Central memory CD8-positive, alpha-beta T cell (primary cell): ENCODE measurements at regions not wholly inside any gene's neighbourhood (a gene's known extent, or its start where the extent isn't known, plus 50 kb on each side); places are given as distances from the start of the nearest gene placed in this dataset.

ENCODE experiments used
- ATAC-seq: fragments of 150-1000 bp; cut with Tn5 transposase; replicated peaks from 2 replicates; pipeline ENCODE4 v1.10.0; 2022; ENCODE audit warnings: mild to moderate bottlenecking, moderate FRiP score, moderate number of reproducible peaks; ENCODE audit not compliant: poor library complexity, severe bottlenecking; ENCODE audit errors: extremely low read depth
- DNase-seq, 2 donors: peaks; one replicate each; pipeline ENCODE4 v3.0.0; 2021; ENCODE audit warnings: low spot score in 2 of 2
- H3K27ac Mint-ChIP-seq: one replicate; pipeline ENCODE4 v1.8.0; 2022; ENCODE audit warnings: low read depth, mild to moderate bottlenecking, moderate library complexity, mixed read lengths
- H3K27me3 Mint-ChIP-seq: one replicate; pipeline ENCODE4 v1.8.0; 2022; ENCODE audit warnings: mixed read lengths
- H3K36me3 Mint-ChIP-seq: one replicate; pipeline ENCODE4 v1.8.0; 2022; ENCODE audit warnings: mild to moderate bottlenecking, moderate library complexity, mixed read lengths; ENCODE audit not compliant: insufficient read depth
- H3K4me1 Mint-ChIP-seq: one replicate; pipeline ENCODE4 v1.8.0; 2022; ENCODE audit warnings: mixed read lengths
- H3K4me3 Mint-ChIP-seq: one replicate; pipeline ENCODE4 v1.8.0; 2022; ENCODE audit warnings: mild to moderate bottlenecking, moderate library complexity, mixed read lengths
- H3K9me3 Mint-ChIP-seq: one replicate; pipeline ENCODE4 v1.8.0; 2022; ENCODE audit warnings: mixed read lengths

DNA sequence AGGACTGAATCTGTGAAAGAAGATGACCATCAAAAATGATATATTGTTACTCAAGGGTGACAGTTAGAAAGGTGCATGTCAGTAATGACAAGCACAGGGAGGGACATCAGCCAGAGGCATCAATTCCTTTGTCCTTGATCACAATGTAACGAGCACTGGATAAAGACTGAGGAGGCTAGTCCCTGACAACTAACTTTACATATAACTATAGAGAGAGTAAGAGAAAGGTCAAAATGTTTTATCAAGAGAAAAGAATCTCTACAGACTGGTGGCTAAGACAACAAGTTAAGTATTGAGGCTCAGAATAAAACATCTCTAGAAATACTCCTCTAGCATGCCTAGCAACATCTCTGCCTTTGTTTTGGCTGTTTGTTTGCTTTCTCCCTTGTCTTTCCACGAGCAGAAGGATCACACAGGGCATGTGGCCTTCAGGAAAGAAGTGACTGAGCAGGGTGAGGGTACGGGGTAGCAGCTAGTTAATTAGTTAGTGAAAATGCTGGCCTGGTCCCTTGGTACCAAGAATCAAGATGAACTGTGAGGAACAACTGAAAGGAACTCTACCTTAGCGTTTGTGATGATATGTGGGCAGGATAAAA is 724.1 kb upstream of the MEF2C start:
- no peak for ATAC-seq
- H3K4me1 Mint-ChIP-seq: no peaks in the 10 kb centered on the region
- peaks cover 11% of the 10 kb centered on the region for H3K9me3 Mint-ChIP-seq
- H3K36me3 Mint-ChIP-seq: no peaks in the 10 kb centered on the region
- H3K4me3 Mint-ChIP-seq: no peak overlapping the region
- no peak for DNase-seq
- H3K27me3 Mint-ChIP-seq: no peaks in the 10 kb centered on the region
- no peak overlapping the region for H3K27ac Mint-ChIP-seq

DNA sequence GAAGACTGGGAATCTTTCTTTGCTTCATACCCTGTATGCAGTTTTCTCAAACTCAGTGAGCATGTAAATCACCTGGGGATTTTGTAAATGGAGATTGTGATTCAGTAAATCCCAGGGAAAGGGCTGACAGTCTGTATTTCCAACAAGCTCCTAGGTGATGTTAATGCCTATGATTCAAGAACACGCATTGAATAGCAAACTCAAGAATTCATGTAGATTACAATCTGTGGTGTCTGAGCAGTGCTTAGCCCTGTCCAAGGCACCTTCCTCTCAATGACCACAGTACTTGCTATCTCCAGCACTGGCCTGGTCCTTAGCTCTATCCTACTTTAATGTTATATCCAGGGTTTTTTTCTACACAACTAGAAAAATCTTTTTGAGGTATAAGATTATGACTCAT is 721.4 kb upstream of the MEF2C start:
- no peak for DNase-seq
- H3K4me3 Mint-ChIP-seq: no peak overlapping the region
- H3K27me3 Mint-ChIP-seq: no peaks in the 10 kb centered on the region
- no peak for ATAC-seq
- no peaks in the 10 kb centered on the region for H3K36me3 Mint-ChIP-seq
- H3K4me1 Mint-ChIP-seq: no peaks in the 10 kb centered on the region
- H3K9me3 Mint-ChIP-seq: peaks cover 11% of the 10 kb centered on the region
- H3K27ac Mint-ChIP-seq: no peak overlapping the region

DNA sequence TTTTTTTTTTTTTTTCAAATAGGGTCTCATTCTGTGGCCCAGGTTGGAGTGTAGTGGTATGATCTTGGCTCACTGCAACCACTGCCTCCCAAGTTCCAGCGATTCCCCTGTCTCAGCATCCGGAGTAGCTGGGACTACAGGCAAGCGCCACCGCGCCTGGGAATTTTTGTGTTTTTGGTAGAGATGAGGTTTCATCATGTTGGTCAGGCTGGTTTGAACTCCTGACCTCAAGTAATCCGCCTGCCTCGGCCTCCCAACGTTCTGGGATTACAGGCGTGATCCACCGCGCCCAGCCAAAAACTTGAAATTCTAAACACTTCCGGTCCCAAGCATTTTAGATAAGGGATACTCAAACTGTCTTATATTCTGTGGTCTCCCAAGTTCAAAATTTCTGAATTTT is 718.9 kb upstream of the MEF2C start:
- Mint-ChIP-seq H3K9me3 (peaks cover 11% of the 10 kb centered on the region), H3K4me1 (no peaks in the 10 kb centered on the region), H3K4me3 (no peak overlapping the region), H3K36me3 (no peaks in the 10 kb centered on the region), H3K27me3 (no peaks in the 10 kb centered on the region), H3K27ac (no peak overlapping the region)
- no peak for ATAC-seq
- DNase-seq: no peak

DNA sequence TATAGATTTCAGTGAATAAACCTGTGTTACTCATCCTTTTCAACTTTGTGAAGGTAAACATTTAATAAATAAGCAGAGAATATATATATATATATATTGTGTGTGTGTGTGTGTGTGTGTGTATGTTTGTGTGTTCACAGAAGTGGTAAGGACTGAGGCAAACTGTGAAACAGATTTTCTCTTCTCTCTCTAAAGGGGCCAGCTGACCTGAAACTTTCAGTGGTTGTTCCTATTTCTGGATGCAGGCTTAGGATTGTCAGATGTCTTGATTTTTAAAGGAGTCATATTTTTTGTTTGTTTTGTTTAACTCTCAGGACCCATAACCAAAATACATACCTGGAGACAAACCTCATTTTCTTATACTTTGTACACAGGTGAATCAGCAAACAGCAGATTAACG is 714.9 kb upstream of the MEF2C start:
- H3K27ac Mint-ChIP-seq: no peak overlapping the region
- H3K36me3 Mint-ChIP-seq: no peaks in the 10 kb centered on the region
- ATAC-seq: no peak
- H3K27me3 Mint-ChIP-seq: no peaks in the 10 kb centered on the region
- DNase-seq: no peak
- peaks cover 15% of the 10 kb centered on the region for H3K9me3 Mint-ChIP-seq
- H3K4me1 Mint-ChIP-seq: no peaks in the 10 kb centered on the region
- no peak overlapping the region for H3K4me3 Mint-ChIP-seq

DNA sequence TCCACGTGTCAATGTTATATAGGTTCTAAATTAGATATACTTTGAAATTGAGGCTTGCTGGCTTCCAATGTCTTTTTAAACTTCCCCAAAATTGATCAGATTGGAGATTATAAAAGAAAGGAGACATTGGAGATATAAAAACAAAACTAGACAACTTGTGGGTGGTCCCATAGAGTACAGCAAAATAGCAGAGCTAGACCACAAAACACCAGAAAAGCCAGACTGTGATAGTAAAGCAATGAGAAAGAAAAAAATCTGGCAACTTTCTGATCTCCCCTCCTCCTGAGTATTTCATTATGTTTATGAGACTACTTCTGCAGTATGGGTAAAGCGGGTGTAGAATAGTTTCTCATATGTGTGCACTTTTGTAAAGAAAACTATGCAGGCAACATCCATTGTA is 713.8 kb upstream of the MEF2C start:
- H3K36me3 Mint-ChIP-seq: no peaks in the 10 kb centered on the region
- ATAC-seq: no peak
- no peak for DNase-seq
- no peak overlapping the region for H3K4me3 Mint-ChIP-seq
- H3K4me1 Mint-ChIP-seq: no peaks in the 10 kb centered on the region
- no peaks in the 10 kb centered on the region for H3K27me3 Mint-ChIP-seq
- H3K9me3 Mint-ChIP-seq: peaks cover 16% of the 10 kb centered on the region
- no peak overlapping the region for H3K27ac Mint-ChIP-seq

DNA sequence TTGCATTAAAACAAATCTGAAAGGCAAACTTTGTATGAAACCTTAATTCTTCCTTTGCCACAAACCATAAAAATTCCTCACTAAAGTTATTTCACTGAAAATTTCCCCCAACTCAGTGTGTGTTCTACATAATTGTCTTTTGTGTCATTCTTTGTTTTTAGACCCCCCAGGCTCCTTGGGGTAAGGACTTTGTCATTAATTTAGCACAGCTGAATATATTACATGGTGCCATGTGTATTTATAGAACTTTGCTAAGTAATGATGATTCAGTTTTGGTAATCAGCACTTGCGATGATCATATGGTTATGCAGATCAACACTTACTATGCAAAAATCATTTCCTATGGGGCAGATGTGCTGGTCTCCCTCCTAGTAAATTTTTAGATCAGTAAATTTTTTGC is 712.1 kb upstream of the MEF2C start:
- no peak for ATAC-seq
- Mint-ChIP-seq H3K4me1 (no peaks in the 10 kb centered on the region), H3K36me3 (no peaks in the 10 kb centered on the region), H3K9me3 (peaks cover 16% of the 10 kb centered on the region), H3K4me3 (no peak overlapping the region), H3K27ac (no peak overlapping the region), H3K27me3 (no peaks in the 10 kb centered on the region)
- no peak for DNase-seq

DNA sequence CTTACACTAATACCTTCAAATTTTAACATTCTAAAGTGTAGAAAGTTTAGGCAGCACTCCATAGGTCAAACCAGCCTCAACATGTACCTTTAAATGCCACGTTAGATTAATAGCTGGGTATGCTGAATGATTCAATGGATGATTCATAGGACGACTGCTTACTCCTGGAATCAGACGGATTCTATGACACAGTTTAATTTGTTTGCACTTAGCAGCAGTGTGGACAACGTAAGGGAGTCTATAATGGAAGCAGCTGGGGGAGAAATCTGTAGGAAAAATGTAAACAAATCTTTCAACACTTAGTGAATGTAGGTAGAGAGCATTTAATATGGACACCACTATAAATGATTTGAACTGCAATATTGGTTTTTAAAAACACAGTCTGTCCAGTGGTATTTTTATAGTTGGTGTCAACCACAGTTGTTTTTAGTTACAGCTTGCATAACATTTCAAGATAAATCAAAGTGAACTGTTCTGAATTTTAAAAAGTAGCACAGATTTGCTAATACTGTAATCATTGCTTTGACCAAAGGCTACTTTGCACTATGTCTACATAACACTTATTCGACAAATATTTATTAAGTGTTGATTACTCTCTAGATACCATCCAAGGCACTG is 701.5 kb upstream of the MEF2C start:
- Mint-ChIP-seq H3K36me3 (no peaks in the 10 kb centered on the region), H3K27ac (no peak overlapping the region), H3K27me3 (no peaks in the 10 kb centered on the region), H3K4me3 (no peak overlapping the region), H3K4me1 (no peaks in the 10 kb centered on the region), H3K9me3 (peaks cover 26% of the 10 kb centered on the region)
- no peak for DNase-seq
- ATAC-seq: no peak

DNA sequence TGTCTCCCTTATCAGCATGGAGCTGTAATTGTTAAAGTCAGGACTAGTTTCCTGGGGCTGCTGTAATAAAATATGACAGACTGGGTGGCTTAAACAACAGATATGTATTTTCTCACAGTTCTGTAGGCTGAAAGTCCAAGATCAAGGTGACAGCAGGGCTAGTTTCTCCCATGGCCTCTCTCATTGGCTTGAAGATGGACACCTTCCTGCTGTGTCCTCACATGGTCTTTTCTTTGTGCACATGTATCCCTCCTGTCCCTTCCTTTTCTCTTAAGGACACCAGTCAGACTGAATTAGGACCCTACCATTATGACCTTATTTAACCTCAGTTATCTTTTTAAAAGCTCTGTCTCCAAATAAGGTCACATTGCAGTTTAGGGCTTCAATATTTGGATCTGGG is 700.5 kb upstream of the MEF2C start:
- Mint-ChIP-seq H3K4me1 (no peaks in the 10 kb centered on the region), H3K9me3 (peaks cover 26% of the 10 kb centered on the region), H3K36me3 (no peaks in the 10 kb centered on the region), H3K27me3 (no peaks in the 10 kb centered on the region), H3K4me3 (no peak overlapping the region), H3K27ac (no peak overlapping the region)
- ATAC-seq (no peak), DNase-seq (no peak)

DNA sequence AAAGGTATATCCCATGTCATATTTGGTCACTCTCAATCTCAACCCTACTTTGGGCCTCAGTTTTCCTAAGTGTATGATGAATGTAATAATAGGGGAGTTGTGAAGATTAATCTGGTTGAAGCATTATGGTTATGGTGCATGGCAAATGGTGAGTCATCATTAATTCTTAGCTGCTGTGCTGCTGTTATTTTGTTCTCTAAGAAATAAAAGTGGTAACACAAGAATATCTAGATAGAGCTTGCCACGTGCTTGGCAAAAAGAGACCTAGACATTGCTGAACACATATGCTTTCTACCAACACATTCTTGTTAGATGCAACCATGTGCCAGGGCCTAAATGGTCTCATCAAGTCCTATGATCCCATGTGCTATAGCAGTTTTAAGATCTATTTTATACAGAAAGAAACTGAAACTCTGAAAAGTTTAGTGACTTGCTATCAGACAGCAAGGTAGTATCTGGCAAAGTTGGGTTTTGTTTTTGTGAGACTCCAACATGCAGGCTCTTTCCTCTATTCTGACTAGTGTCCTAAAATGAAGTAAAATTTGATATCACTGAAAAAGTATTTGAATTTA is 699.9 kb upstream of the MEF2C start:
- Mint-ChIP-seq H3K4me3 (no peak overlapping the region), H3K4me1 (no peaks in the 10 kb centered on the region), H3K9me3 (peaks cover 23% of the 10 kb centered on the region), H3K27me3 (no peaks in the 10 kb centered on the region), H3K36me3 (no peaks in the 10 kb centered on the region), H3K27ac (no peak overlapping the region)
- ATAC-seq (no peak), DNase-seq (no peak)

DNA sequence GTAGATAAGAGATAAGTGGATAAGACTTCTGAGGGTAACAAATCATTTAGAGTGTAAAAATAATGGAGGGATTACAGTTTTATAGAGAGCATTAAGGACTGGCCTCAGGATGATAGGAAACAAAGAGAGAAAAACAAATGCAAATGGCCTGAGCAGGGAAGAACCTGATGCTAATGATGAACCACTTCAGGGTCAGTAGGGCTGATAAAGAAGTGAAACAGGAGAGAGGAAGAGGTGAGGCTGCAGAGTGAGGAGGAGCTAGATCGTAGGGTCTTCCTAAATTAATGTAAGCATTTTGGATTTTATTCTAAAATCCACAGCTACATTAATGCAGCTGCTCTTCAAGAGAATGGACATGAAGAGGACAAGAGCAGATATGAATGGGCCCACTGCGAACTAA is 698.0 kb upstream of the MEF2C start:
- Mint-ChIP-seq H3K27me3 (no peaks in the 10 kb centered on the region), H3K36me3 (no peaks in the 10 kb centered on the region), H3K9me3 (peaks cover 17% of the 10 kb centered on the region), H3K27ac (no peak overlapping the region), H3K4me3 (no peak overlapping the region), H3K4me1 (no peaks in the 10 kb centered on the region)
- no peak for ATAC-seq
- no peak for DNase-seq

DNA sequence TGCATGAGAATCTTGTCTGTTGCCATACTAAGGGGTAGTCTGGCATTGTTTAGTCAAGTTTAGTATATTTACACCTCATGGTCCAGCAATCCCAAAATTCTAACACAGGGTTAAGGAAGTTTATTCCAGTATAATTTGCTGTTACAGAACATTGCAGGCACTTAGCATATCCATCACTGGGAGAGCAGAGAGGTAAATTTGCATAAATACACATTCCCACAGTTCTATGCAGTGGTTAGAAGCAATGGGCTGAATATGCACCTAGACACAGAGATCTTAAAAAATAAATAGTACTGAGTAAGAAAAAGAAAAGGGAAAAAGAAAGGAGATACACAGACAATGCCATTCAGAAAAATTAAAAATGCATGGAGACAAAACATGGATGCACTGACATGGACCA is 692.3 kb upstream of the MEF2C start:
- ATAC-seq (no peak), DNase-seq (no peak)
- no peaks in the 10 kb centered on the region for H3K4me1 Mint-ChIP-seq
- H3K4me3 Mint-ChIP-seq: no peak overlapping the region
- peaks cover 11% of the 10 kb centered on the region for H3K9me3 Mint-ChIP-seq
- H3K27ac Mint-ChIP-seq: no peak overlapping the region
- H3K27me3 Mint-ChIP-seq: no peaks in the 10 kb centered on the region
- H3K36me3 Mint-ChIP-seq: no peaks in the 10 kb centered on the region

DNA sequence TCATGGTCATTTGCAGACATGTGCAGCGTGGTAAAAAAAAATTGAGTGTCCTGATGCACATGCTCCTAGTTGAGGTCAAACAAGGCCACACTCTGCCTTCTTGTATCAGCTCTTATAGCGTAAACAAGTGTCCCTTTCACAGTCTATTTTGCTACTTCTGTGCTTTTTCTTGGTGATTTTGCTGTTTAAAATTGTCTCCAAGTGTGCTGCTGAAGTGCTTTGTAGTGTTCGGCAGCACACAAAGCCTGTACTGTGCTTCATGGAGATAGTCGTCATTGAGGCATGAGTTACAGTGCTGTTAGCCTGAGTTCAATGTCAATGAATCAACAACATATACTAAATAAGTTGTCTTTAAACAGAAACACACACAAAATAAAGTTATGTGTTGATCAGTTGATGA is 690.4 kb upstream of the MEF2C start:
- H3K4me3 Mint-ChIP-seq: no peak overlapping the region
- H3K36me3 Mint-ChIP-seq: no peaks in the 10 kb centered on the region
- no peak overlapping the region for H3K27ac Mint-ChIP-seq
- peaks cover 16% of the 10 kb centered on the region for H3K9me3 Mint-ChIP-seq
- no peaks in the 10 kb centered on the region for H3K27me3 Mint-ChIP-seq
- no peak for DNase-seq
- H3K4me1 Mint-ChIP-seq: no peaks in the 10 kb centered on the region
- no peak for ATAC-seq

DNA sequence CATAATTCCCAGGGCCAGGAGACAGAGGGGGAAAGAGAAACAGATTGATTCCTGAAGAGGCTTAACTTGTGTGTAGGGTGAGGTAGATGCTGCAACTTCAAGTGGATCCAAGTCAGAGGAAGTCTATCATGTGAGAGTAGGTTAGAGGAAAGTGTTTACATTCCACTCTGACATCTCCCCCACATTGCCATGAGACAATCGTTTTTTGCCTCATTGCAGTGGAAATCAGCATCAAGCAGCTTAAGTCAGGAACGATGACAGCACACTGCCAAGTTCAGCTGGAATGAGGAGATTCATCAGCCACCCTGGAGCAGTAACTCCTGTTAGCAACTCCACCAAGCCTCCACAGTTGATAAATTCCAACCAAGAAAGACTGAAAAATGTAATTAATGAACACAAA is 689.7 kb upstream of the MEF2C start:
- Mint-ChIP-seq H3K27ac (no peak overlapping the region), H3K9me3 (peaks cover 17% of the 10 kb centered on the region), H3K27me3 (no peaks in the 10 kb centered on the region), H3K4me3 (no peak overlapping the region), H3K36me3 (no peaks in the 10 kb centered on the region), H3K4me1 (no peaks in the 10 kb centered on the region)
- ATAC-seq (no peak), DNase-seq (no peak)
